Lower leg skin (tissue), 4 donors: ENCODE measurements at regions not wholly inside any gene's neighbourhood (a gene's known extent, or its start where the extent isn't known, plus 50 kb on each side); places are given as distances from the start of the nearest gene placed in this dataset.
"Not testable (repeated sequence)": the region's sequence is repeated elsewhere in the genome, so short reads cannot be mapped to it uniquely, and the experiment has no call there.

Source experiments
- DNase-seq, 2 donors: peaks; one replicate each; pipeline ENCODE4 v3.0.0-alpha.2; 2019; ENCODE audit warnings: low spot score in 2 of 2
- H3K4me3 ChIP-seq: fragments of 200-600 bp; sonication (generic); 2 replicates; pipeline ENCODE4 v1.5.1; 2017; ENCODE audit warnings: mild to moderate bottlenecking, low read depth; ENCODE audit not compliant: poor library complexity, severe bottlenecking
- POLR2A ChIP-seq, 2 donors: fragments of 450-650 bp; IDR thresholded peaks; one replicate each; pipeline ENCODE4 v1.6.1; 2016 to 2017; ENCODE audit warnings: antibody characterized with exemption in 2 of 2, mild to moderate bottlenecking in 1 of 2, moderate library complexity in 1 of 2
- WGBS, 2 donors: methylation state at CpG; one replicate each; pipeline ENCODE4 v1.1.5; 2018; 5-methylcytosine and 5-hydroxymethylcytosine counted together
- intact Hi-C: fragments of 100-400 bp; cut with DNase I; formaldehyde crosslinking; loops from one replicate; pipeline ENCODE4 v1.15.0; 2023; ENCODE audit warnings: low total_unique reads
- TF ChIP-seq, protein P1 (sequence below), 3 donors: fragments of 450-650 bp; IDR thresholded peaks; one replicate each; pipeline ENCODE4 v1.5.1; 2016; ENCODE audit warnings: antibody characterized with exemption in 3 of 3, mild to moderate bottlenecking in 3 of 3, moderate library complexity in 2 of 3

DNA sequence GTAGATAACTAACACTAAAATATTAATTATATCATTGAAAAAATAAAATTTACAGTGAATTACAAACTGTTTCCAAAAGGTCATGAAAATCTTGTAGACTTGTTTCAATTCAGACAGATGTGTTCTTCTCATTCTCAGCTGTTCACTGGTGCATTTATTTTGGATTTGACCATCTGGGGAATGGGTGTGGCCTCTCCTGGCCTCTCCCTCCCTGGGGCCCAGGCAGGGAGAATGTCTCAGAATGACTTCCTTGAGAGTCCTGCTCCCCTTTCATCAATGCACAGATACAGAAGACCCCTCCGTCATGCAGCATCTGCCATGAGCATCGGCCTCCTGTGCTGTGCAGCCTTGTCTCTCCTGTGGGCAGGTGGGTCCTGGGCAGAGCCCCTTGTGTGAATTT is 192.8 kb upstream of the PRSS58 start:
- H3K4me3 ChIP-seq: no peak overlapping the region

DNA sequence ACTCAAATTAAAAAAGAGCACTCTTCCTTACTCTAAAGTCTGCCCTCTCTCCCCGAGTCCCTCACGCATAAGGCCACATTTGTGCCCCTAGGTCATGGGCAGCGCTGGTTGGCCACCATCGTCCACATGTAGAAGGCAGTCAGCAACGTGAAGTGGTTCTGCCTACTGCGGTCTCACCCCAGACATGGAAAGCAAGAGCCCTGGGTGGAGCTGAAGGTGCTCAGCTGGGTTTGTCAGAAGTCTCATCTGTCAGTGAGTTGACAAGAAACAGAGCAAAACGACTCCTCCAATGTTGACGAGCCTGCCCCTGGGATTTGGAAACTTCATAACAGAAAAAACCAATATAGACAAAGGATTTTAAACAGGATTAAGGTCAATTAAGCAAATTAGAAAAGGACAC is 192.3 kb upstream of the PRSS58 start:
- DNase-seq: peak in 1 of 2 donors; percentile 57
- TF ChIP-seq POLR2A (IDR thresholded peaks at IDR 0.05): no peak
- TF ChIP-seq, protein P1, sequence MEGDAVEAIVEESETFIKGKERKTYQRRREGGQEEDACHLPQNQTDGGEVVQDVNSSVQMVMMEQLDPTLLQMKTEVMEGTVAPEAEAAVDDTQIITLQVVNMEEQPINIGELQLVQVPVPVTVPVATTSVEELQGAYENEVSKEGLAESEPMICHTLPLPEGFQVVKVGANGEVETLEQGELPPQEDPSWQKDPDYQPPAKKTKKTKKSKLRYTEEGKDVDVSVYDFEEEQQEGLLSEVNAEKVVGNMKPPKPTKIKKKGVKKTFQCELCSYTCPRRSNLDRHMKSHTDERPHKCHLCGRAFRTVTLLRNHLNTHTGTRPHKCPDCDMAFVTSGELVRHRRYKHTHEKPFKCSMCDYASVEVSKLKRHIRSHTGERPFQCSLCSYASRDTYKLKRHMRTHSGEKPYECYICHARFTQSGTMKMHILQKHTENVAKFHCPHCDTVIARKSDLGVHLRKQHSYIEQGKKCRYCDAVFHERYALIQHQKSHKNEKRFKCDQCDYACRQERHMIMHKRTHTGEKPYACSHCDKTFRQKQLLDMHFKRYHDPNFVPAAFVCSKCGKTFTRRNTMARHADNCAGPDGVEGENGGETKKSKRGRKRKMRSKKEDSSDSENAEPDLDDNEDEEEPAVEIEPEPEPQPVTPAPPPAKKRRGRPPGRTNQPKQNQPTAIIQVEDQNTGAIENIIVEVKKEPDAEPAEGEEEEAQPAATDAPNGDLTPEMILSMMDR (IDR thresholded peaks at IDR 0.05): no peak
- intact Hi-C loops: no loop called here
- no peak overlapping the region for H3K4me3 ChIP-seq
- 67 to 70% methylated on average over 8 of the region's 8 CpGs for WGBS, 2 donors

More for the DNA sequence above, 192.8 kb upstream of the PRSS58 start:
- no peak for TF ChIP-seq POLR2A (IDR thresholded peaks at IDR 0.05)
- TF ChIP-seq, protein P1 (IDR thresholded peaks at IDR 0.05): no peak
- DNase-seq: no peak
- 84 to 100% methylated on average over 2 of the region's 2 CpGs for WGBS, 2 donors
- intact Hi-C loops: no loop called here

DNA sequence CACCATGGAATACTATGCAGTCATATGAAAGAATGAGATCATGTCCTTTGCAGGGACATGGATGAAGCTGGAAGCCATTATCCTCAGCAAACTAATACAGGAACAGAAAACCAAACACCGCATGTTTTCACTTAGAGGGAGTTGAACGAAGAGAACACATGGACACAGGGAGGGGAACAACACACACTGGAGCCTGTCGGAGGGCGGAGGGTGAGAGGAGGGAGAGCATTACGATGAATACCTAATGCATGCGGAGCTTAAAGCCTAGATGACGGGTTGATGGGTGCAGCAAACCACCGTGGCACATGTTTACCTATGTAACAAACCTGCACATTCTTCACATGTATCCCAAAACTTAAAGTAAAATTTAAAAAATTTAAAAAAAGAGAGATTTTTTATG is 191.0 kb upstream of the PRSS58 start:
- WGBS, 2 donors: 77 to 85% methylated on average over 8 of the region's 8 CpGs
- intact Hi-C loops, H3K4me3 ChIP-seq: not testable (repeated sequence)
- DNase-seq: peak in 1 of 2 donors; percentile 7

DNA sequence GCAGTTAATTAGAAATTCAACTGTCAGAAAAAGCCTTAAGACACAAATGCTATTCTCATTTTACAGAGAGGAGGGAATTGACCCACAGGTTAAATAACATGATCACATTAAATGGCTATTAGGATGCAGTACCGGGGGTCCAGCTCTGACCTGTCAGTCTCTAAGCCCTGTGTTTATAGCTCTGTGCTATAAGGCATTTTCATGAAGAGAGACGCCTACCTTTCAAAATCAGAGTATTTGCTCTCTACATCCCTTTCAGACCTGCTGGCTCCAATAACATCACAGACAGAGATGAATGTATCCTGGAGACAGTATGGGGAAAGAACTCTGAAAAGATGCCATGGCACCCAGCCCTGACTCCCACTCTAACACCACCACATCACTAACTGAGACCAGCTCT is 189.9 kb upstream of the PRSS58 start:
- intact Hi-C loops: no loop called here
- WGBS, 2 donors: 65 to 75% methylated on average over 2 of the region's 2 CpGs

DNA sequence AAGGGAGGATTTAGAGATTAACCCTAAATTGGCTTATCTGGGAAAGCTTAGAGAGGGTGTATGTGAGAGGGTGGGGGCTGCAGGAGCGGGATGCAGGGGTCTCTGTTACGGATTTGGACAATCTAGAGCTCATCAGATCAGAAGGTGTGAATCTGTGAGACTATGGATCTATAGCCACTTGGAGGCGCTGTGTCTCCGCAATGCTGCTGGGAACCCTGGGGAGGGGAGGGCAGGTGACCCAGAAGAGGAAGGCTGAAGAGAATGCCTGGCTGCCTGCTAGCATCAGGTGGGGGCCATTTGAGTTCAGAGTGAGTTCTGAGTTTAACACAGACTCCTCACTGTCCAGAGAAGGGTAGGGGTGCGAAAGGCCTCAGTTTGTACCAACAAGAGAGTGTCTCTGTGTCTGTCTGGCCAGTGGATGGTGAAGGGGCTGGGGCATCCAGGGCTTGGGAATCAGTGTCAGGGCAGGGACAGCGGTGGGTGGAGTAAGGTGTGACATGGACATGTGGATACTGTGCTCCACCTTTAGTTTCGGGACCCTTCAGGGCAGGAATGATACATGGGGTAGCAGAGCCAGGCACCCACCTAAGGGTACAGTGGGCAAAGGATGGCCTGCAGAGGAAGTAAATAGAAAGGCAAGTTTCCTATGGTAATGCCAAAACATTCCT is 187.3 kb upstream of the PRSS58 start:
- no peak overlapping the region for H3K4me3 ChIP-seq
- intact Hi-C loops: no loop called here
- DNase-seq: no peak
- TF ChIP-seq, protein P1 (IDR thresholded peaks at IDR 0.05): no peak
- TF ChIP-seq POLR2A (IDR thresholded peaks at IDR 0.05): no peak
- WGBS, 2 donors: 74 to 75% methylated on average over 7 of the region's 7 CpGs

More for the DNA sequence above, 189.9 kb upstream of the PRSS58 start:
- H3K4me3 ChIP-seq: no peak overlapping the region
- no peak for DNase-seq
- TF ChIP-seq POLR2A (IDR thresholded peaks at IDR 0.05): no peak
- TF ChIP-seq, protein P1 (IDR thresholded peaks at IDR 0.05): no peak

DNA sequence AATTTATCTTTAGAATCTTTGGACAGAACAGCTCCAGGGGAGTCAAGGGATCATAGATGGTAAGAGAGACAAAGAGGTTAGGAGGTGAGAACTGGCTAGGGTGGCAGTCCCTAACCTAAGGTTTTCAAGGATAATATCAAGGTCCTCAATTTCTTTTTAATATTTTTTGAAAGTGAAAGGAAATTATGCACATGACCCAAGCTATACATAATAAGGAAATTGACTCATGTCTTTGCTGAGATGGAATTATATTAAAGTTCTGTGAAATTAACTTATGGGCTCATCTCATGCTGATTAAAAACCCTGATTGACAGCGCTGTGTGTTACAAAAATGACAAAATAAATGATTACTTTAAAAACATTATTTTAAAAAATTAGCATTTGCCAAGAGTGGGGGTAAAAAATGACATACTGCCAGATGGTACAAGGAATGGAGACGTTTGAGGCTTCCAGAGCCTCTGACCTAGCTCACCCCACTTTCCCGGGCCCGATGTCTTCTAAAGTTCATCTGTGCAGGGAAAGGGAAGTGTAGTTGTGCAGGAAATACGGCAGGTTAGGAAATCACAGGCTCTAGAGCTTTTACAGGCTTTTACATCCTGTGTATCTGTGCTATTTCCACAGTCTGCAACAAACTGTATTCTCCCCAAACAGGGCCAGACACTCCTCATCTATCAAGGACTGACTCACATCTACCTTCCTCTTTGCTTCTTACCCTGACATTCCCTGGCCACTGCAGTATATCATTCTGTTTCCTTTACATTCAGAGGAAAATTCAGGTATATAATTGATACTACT is 185.6 kb upstream of the PRSS58 start:
- TF ChIP-seq, protein P1 (IDR thresholded peaks at IDR 0.05): no peak
- TF ChIP-seq POLR2A (IDR thresholded peaks at IDR 0.05): no peak
- H3K4me3 ChIP-seq: no peak overlapping the region
- intact Hi-C loops: no loop called here
- WGBS, 2 donors: 49 to 60% methylated on average over 5 of the region's 5 CpGs
- no peak for DNase-seq
